Retinal pigment epithelial cell (primary cell): ENCODE measurements at regions not wholly inside any gene's neighbourhood (a gene's known extent, or its start where the extent isn't known, plus 50 kb on each side); places are given as distances from the start of the nearest gene placed in this dataset.

Experiments used
- DNase-seq: peaks from one replicate; pipeline ENCODE4 v3.0.0-alpha.2; 2010; ENCODE audit warnings: low read depth
- H3K4me3 ChIP-seq: 2 replicates; pipeline ENCODE4 v1.5.1; 2011; ENCODE audit warnings: mild to moderate bottlenecking, low read length, control low read depth, moderate library complexity
- TF ChIP-seq, protein P1 (sequence below): conservative IDR thresholded peaks from 2 replicates; pipeline ENCODE4 v1.5.1; 2011; ENCODE audit warnings: low read depth, low read length, control low read depth, inconsistent platforms

GRCh38 chr5:5046680-5047502, 93.2 kb upstream of the ADAMTS16 start:
- no peak overlapping the region for H3K4me3 ChIP-seq
- TF ChIP-seq, protein P1, sequence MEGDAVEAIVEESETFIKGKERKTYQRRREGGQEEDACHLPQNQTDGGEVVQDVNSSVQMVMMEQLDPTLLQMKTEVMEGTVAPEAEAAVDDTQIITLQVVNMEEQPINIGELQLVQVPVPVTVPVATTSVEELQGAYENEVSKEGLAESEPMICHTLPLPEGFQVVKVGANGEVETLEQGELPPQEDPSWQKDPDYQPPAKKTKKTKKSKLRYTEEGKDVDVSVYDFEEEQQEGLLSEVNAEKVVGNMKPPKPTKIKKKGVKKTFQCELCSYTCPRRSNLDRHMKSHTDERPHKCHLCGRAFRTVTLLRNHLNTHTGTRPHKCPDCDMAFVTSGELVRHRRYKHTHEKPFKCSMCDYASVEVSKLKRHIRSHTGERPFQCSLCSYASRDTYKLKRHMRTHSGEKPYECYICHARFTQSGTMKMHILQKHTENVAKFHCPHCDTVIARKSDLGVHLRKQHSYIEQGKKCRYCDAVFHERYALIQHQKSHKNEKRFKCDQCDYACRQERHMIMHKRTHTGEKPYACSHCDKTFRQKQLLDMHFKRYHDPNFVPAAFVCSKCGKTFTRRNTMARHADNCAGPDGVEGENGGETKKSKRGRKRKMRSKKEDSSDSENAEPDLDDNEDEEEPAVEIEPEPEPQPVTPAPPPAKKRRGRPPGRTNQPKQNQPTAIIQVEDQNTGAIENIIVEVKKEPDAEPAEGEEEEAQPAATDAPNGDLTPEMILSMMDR: no peak
- DNase-seq: no peak

- DNase-seq: no peak
- no peak overlapping the region for H3K4me3 ChIP-seq
Measured at GRCh38 chr5:5050801-5051200, 89.3 kb upstream of the ADAMTS16 start.

GRCh38 chr5:5055712-5056111, 84.4 kb upstream of the ADAMTS16 start:
- no peak overlapping the region for H3K4me3 ChIP-seq
- DNase-seq: no peak
- TF ChIP-seq, protein P1: no peak

More at GRCh38 chr5:5050801-5051200, 89.3 kb upstream of the ADAMTS16 start:
- TF ChIP-seq, protein P1: no peak

GRCh38 chr5:5061836-5062235, 78.3 kb upstream of the ADAMTS16 start:
- no peak overlapping the region for H3K4me3 ChIP-seq
- DNase-seq: no peak
- TF ChIP-seq, protein P1: no peak

GRCh38 chr5:5062525-5063302, 77.4 kb upstream of the ADAMTS16 start:
- TF ChIP-seq, protein P1: no peak
- no peak for DNase-seq
- H3K4me3 ChIP-seq: no peak overlapping the region

DNA sequence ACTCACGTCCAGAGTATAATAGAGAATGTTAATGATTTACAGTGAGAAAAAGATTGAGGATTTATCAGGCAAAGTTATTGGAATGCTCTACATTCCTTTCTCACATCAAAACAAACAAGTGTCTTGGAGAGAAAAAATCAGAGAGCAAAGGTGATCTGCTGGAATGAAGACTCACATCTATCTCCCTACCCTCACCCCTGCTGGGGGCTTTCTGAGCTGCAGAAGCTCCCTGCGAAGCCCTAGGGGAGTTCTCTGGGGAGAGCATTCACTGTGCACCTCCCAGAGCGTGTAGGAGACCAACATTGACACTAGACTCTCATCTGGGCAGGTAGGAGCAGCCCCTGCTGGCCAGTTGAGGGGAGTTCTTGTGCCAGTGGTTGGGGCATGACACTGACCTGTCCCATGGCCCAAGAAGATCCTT, 76.6 kb upstream of the ADAMTS16 start:
- H3K4me3 ChIP-seq: no peak overlapping the region
- TF ChIP-seq, protein P1: no peak
- DNase-seq: no peak
